ENCODE measurements at regions not wholly inside any gene's neighbourhood (a gene's known extent, or its start where the extent isn't known, plus 50 kb on each side); places are given as distances from the start of the nearest gene placed in this dataset.

- no peak for TF ChIP-seq TCF12 (IDR thresholded peaks at IDR 0.05; ENCODE audit: low read depth)
- no peak for TF ChIP-seq FOXM1 (IDR thresholded peaks at IDR 0.05; ENCODE audit: borderline replicate concordance, low read depth)
- no peak for TF ChIP-seq RAD21 (IDR thresholded peaks at IDR 0.05; ENCODE audit: low read depth)
- no peak for TF ChIP-seq REST (IDR thresholded peaks at IDR 0.05; ENCODE audit: low read depth)
- no peak for TF ChIP-seq ZBTB7A (IDR thresholded peaks at IDR 0.05; ENCODE audit: low read depth)
- TF ChIP-seq MAX (IDR thresholded peaks at IDR 0.05) = no peak
- TF ChIP-seq NFIC (IDR thresholded peaks at IDR 0.05) = no peak
- no peak for TF ChIP-seq TAF1 (IDR thresholded peaks at IDR 0.05; ENCODE audit: low read depth)
- TF ChIP-seq CEBPB (IDR thresholded peaks at IDR 0.05) = no peak
- TF ChIP-seq YY1 (IDR thresholded peaks at IDR 0.05; ENCODE audit: low read depth) = no peak
- TF ChIP-seq EP300 (IDR thresholded peaks at IDR 0.05; ENCODE audit: borderline replicate concordance) = no peak
- no peak for TF ChIP-seq TEAD4 (IDR thresholded peaks at IDR 0.05)
These were observed 185.6 kb upstream of the EPHA7 start for GRCh38 chr6:93604951-93605350.

- TF ChIP-seq MAX (IDR thresholded peaks at IDR 0.05) (no peak), EP300 (IDR thresholded peaks at IDR 0.05; ENCODE audit: borderline replicate concordance) (no peak), TEAD4 (IDR thresholded peaks at IDR 0.05) (no peak), CREB1 (IDR thresholded peaks at IDR 0.05; ENCODE audit: low read depth) (no peak)
These were observed 173.1 kb upstream of the EPHA7 start for GRCh38 chr6:93592417-93592816.

- TF ChIP-seq RAD21 (IDR thresholded peaks at IDR 0.05; ENCODE audit: low read depth) = no peak
- TF ChIP-seq TCF12 (IDR thresholded peaks at IDR 0.05; ENCODE audit: low read depth) = no peak
- TF ChIP-seq CEBPB (IDR thresholded peaks at IDR 0.05) = no peak
- no peak for TF ChIP-seq TEAD4 (IDR thresholded peaks at IDR 0.05)
- no peak for TF ChIP-seq EP300 (IDR thresholded peaks at IDR 0.05; ENCODE audit: borderline replicate concordance)
- TF ChIP-seq EGR1 (IDR thresholded peaks at IDR 0.05) = no peak
- TF ChIP-seq CREB1 (IDR thresholded peaks at IDR 0.05; ENCODE audit: low read depth) = no peak
- no peak for TF ChIP-seq TAF1 (IDR thresholded peaks at IDR 0.05; ENCODE audit: low read depth)
- TF ChIP-seq YY1 (IDR thresholded peaks at IDR 0.05; ENCODE audit: low read depth) = no peak
- TF ChIP-seq FOXM1 (IDR thresholded peaks at IDR 0.05; ENCODE audit: borderline replicate concordance, low read depth) = no peak
- TF ChIP-seq ZBTB7A (IDR thresholded peaks at IDR 0.05; ENCODE audit: low read depth) = no peak
- no peak for TF ChIP-seq MAX (IDR thresholded peaks at IDR 0.05)
These were observed 166.9 kb upstream of the EPHA7 start for GRCh38 chr6:93586306-93586705.

- no peak for TF ChIP-seq EP300 (IDR thresholded peaks at IDR 0.05; ENCODE audit: borderline replicate concordance)
These were observed 164.9 kb upstream of the EPHA7 start for GRCh38 chr6:93584300-93584699.

GRCh38 chr6:93581371-93581770, 162.0 kb upstream of the EPHA7 start:
- no peak for TF ChIP-seq CREB1 (IDR thresholded peaks at IDR 0.05; ENCODE audit: low read depth)
- no peak for TF ChIP-seq NFIC (IDR thresholded peaks at IDR 0.05)
- no peak for TF ChIP-seq EP300 (IDR thresholded peaks at IDR 0.05; ENCODE audit: borderline replicate concordance)
- no peak for TF ChIP-seq EGR1 (IDR thresholded peaks at IDR 0.05)
- no peak for TF ChIP-seq USF1 (IDR thresholded peaks at IDR 0.05)
- no peak for TF ChIP-seq CEBPB (IDR thresholded peaks at IDR 0.05)
- no peak for TF ChIP-seq RAD21 (IDR thresholded peaks at IDR 0.05; ENCODE audit: low read depth)
- TF ChIP-seq ZBTB7A (IDR thresholded peaks at IDR 0.05; ENCODE audit: low read depth) = no peak
- no peak for TF ChIP-seq REST (IDR thresholded peaks at IDR 0.05; ENCODE audit: low read depth)
- no peak for TF ChIP-seq FOXM1 (IDR thresholded peaks at IDR 0.05; ENCODE audit: borderline replicate concordance, low read depth)
- TF ChIP-seq MAX (IDR thresholded peaks at IDR 0.05) = no peak
- TF ChIP-seq YY1 (IDR thresholded peaks at IDR 0.05; ENCODE audit: low read depth) = no peak
- no peak for TF ChIP-seq TEAD4 (IDR thresholded peaks at IDR 0.05)
- TF ChIP-seq TAF1 (IDR thresholded peaks at IDR 0.05; ENCODE audit: low read depth) = no peak

GRCh38 chr6:93580446-93580845, 161.1 kb upstream of the EPHA7 start:
- TF ChIP-seq CREB1 (IDR thresholded peaks at IDR 0.05; ENCODE audit: low read depth) (no peak), RAD21 (IDR thresholded peaks at IDR 0.05; ENCODE audit: low read depth) (no peak), TEAD4 (IDR thresholded peaks at IDR 0.05) (no peak), MAX (IDR thresholded peaks at IDR 0.05) (no peak), EGR1 (IDR thresholded peaks at IDR 0.05) (no peak), EP300 (IDR thresholded peaks at IDR 0.05; ENCODE audit: borderline replicate concordance) (no peak), USF1 (IDR thresholded peaks at IDR 0.05) (no peak), REST (IDR thresholded peaks at IDR 0.05; ENCODE audit: low read depth) (no peak), YY1 (IDR thresholded peaks at IDR 0.05; ENCODE audit: low read depth) (no peak), CEBPB (IDR thresholded peaks at IDR 0.05) (no peak), TCF12 (IDR thresholded peaks at IDR 0.05; ENCODE audit: low read depth) (no peak), ZBTB7A (IDR thresholded peaks at IDR 0.05; ENCODE audit: low read depth) (no peak), TAF1 (IDR thresholded peaks at IDR 0.05; ENCODE audit: low read depth) (no peak), FOXM1 (IDR thresholded peaks at IDR 0.05; ENCODE audit: borderline replicate concordance, low read depth) (no peak), NFIC (IDR thresholded peaks at IDR 0.05) (no peak)
